WTC11 (cell line): ENCODE measurements at regions not wholly inside any gene's neighbourhood (a gene's known extent, or its start where the extent isn't known, plus 50 kb on each side); places are given as distances from the start of the nearest gene placed in this dataset.

Experiments used
- CDX4 ChIP-seq: fragments of 250-450 bp; sonication (Bioruptor Pico); IDR thresholded peaks from 2 replicates; pipeline ENCODE4 v1.9.0; 2021; ENCODE audit warnings: moderate library complexity, mild to moderate bottlenecking, inconsistent platforms, borderline replicate concordance
- RELA ChIP-seq: sonication (generic); formaldehyde crosslinking; IDR thresholded peaks from 2 replicates; pipeline ENCODE4 v1.8.1; 2022; ENCODE audit warnings: missing genetic modification reagents, mild to moderate bottlenecking, borderline replicate concordance
- SP1 ChIP-seq: sonication (generic); formaldehyde crosslinking; conservative IDR thresholded peaks from 2 replicates; pipeline ENCODE4 v1.8.1; 2022; ENCODE audit warnings: missing genetic modification reagents
- TF ChIP-seq, protein P1 (sequence below): sonication (generic); formaldehyde crosslinking; IDR thresholded peaks from 2 replicates; pipeline ENCODE4 v1.8.1; 2023; ENCODE audit warnings: mild to moderate bottlenecking, missing genetic modification reagents
- TF ChIP-seq, protein P2 (sequence below): sonication (generic); formaldehyde crosslinking; IDR thresholded peaks from 2 replicates; pipeline ENCODE4 v1.8.1; 2023; ENCODE audit warnings: mild to moderate bottlenecking, missing genetic modification reagents, borderline replicate concordance

- TF ChIP-seq, protein P1, sequence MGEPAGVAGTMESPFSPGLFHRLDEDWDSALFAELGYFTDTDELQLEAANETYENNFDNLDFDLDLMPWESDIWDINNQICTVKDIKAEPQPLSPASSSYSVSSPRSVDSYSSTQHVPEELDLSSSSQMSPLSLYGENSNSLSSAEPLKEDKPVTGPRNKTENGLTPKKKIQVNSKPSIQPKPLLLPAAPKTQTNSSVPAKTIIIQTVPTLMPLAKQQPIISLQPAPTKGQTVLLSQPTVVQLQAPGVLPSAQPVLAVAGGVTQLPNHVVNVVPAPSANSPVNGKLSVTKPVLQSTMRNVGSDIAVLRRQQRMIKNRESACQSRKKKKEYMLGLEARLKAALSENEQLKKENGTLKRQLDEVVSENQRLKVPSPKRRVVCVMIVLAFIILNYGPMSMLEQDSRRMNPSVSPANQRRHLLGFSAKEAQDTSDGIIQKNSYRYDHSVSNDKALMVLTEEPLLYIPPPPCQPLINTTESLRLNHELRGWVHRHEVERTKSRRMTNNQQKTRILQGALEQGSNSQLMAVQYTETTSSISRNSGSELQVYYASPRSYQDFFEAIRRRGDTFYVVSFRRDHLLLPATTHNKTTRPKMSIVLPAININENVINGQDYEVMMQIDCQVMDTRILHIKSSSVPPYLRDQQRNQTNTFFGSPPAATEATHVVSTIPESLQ (CRISPR knock-in tag): no peak
- TF ChIP-seq RELA (CRISPR knock-in tag): no peak
- TF ChIP-seq, protein P2, sequence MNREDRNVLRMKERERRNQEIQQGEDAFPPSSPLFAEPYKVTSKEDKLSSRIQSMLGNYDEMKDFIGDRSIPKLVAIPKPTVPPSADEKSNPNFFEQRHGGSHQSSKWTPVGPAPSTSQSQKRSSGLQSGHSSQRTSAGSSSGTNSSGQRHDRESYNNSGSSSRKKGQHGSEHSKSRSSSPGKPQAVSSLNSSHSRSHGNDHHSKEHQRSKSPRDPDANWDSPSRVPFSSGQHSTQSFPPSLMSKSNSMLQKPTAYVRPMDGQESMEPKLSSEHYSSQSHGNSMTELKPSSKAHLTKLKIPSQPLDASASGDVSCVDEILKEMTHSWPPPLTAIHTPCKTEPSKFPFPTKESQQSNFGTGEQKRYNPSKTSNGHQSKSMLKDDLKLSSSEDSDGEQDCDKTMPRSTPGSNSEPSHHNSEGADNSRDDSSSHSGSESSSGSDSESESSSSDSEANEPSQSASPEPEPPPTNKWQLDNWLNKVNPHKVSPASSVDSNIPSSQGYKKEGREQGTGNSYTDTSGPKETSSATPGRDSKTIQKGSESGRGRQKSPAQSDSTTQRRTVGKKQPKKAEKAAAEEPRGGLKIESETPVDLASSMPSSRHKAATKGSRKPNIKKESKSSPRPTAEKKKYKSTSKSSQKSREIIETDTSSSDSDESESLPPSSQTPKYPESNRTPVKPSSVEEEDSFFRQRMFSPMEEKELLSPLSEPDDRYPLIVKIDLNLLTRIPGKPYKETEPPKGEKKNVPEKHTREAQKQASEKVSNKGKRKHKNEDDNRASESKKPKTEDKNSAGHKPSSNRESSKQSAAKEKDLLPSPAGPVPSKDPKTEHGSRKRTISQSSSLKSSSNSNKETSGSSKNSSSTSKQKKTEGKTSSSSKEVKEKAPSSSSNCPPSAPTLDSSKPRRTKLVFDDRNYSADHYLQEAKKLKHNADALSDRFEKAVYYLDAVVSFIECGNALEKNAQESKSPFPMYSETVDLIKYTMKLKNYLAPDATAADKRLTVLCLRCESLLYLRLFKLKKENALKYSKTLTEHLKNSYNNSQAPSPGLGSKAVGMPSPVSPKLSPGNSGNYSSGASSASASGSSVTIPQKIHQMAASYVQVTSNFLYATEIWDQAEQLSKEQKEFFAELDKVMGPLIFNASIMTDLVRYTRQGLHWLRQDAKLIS (CRISPR knock-in tag): no peak
- no peak for TF ChIP-seq CDX4 (CRISPR knock-in tag)
- no peak for TF ChIP-seq SP1 (CRISPR knock-in tag)
These were observed 532.3 kb downstream of the BRD1 start for GRCh38 chr22:49295465-49295743.
